HAP-1 (cell line): ENCODE measurements at regions not wholly inside any gene's neighbourhood (a gene's known extent, or its start where the extent isn't known, plus 50 kb on each side); places are given as distances from the start of the nearest gene placed in this dataset.

Source experiments
- DNase-seq, 2 experiments: peaks; one replicate each; pipeline ENCODE4 v3.0.0-alpha.2; 2016 to 2020; ENCODE audit warnings: low spot score in 2 of 2
- H3K27me3 ChIP-seq: fragments of 250-450 bp; sonication (Bioruptor Pico); 2 replicates; pipeline ENCODE4 v1.5.1; 2020; ENCODE audit warnings: low read depth, mild to moderate bottlenecking, moderate library complexity
- H3K36me3 ChIP-seq: fragments of 250-450 bp; sonication (Bioruptor Pico); replicated peaks from 2 replicates; pipeline ENCODE4 v1.5.1; 2020; ENCODE audit warnings: mild to moderate bottlenecking
- H3K4me1 ChIP-seq: fragments of 250-450 bp; sonication (Bioruptor Pico); 2 replicates; pipeline ENCODE4 v1.5.1; 2020; ENCODE audit warnings: mild to moderate bottlenecking
- H3K4me3 ChIP-seq: fragments of 250-450 bp; sonication (Bioruptor Pico); 2 replicates; pipeline ENCODE4 v1.5.1; 2020; ENCODE audit warnings: mild to moderate bottlenecking, moderate library complexity
- H3K9me3 ChIP-seq: fragments of 250-450 bp; sonication (Bioruptor Pico); 2 replicates; pipeline ENCODE4 v1.5.1; 2020; ENCODE audit warnings: mild to moderate bottlenecking, moderate library complexity
- in situ Hi-C: fragments of 300-500 bp; cut with MboI; formaldehyde crosslinking; loops from 3 replicates; pipeline ENCODE4 v1.14.3; 2020; ENCODE audit warnings: low sequenced_read_pairs, inconsistent platforms, mixed read lengths

- Histone ChIP-seq H3K4me1 (no peaks in the 10 kb centered on the region), H3K27me3 (peaks cover 17% of the 10 kb centered on the region), H3K36me3 (no peaks in the 10 kb centered on the region), H3K4me3 (no peak overlapping the region), H3K9me3 (0 out of 2 replicates have a peak, but pooled peaks cover 4% of the 10 kb centered on the region)
- DNase-seq = no peak
- in situ Hi-C loops = no loop called here
These were observed 93.6 kb upstream of the NEO1 start for GRCh38 chr15:72958634-72959033.

- DNase-seq = peak in 1 of 2 experiments; percentile 5
- Histone ChIP-seq H3K36me3 (no peaks in the 10 kb centered on the region), H3K4me3 (no peak overlapping the region), H3K9me3 (no peaks in the 10 kb centered on the region), H3K4me1 (no peaks in the 10 kb centered on the region), H3K27me3 (peaks cover 29% of the 10 kb centered on the region)
- in situ Hi-C loops = no loop called here
These were observed 99.0 kb upstream of the NEO1 start for GRCh38 chr15:72953306-72953705.

- Histone ChIP-seq H3K36me3 (no peaks in the 10 kb centered on the region), H3K9me3 (no peaks in the 10 kb centered on the region; the same call in 1 of the 2 replicates), H3K4me3 (no peak overlapping the region), H3K4me1 (no peaks in the 10 kb centered on the region), H3K27me3 (peaks cover 29% of the 10 kb centered on the region)
- no peak for DNase-seq
- in situ Hi-C loops = no loop called here
These were observed 100.1 kb upstream of the NEO1 start for GRCh38 chr15:72952151-72952550.

GRCh38 chr15:72948662-72949061, 103.6 kb upstream of the NEO1 start:
- in situ Hi-C loops = no loop called here
- H3K4me1 ChIP-seq = no peaks in the 10 kb centered on the region
- no peak for DNase-seq

GRCh38 chr15:72947709-72948108, 104.6 kb upstream of the NEO1 start:
- Histone ChIP-seq H3K36me3 (no peaks in the 10 kb centered on the region), H3K27me3 (peaks cover 24% of the 10 kb centered on the region), H3K4me3 (no peak overlapping the region), H3K9me3 (no peaks in the 10 kb centered on the region; the same call in 1 of the 2 replicates), H3K4me1 (no peaks in the 10 kb centered on the region)
- in situ Hi-C loops = no loop called here
- DNase-seq = no peak

More at GRCh38 chr15:72948662-72949061, 103.6 kb upstream of the NEO1 start:
- Histone ChIP-seq H3K4me3 (no peak overlapping the region), H3K36me3 (no peaks in the 10 kb centered on the region), H3K27me3 (peaks cover 16% of the 10 kb centered on the region), H3K9me3 (no peaks in the 10 kb centered on the region; the same call in 1 of the 2 replicates)

GRCh38 chr15:72944565-72944964, 107.7 kb upstream of the NEO1 start:
- DNase-seq = no peak
- in situ Hi-C loops = no loop called here

GRCh38 chr15:72940229-72940622, 112.0 kb upstream of the NEO1 start:
- H3K4me1 ChIP-seq = no peaks in the 10 kb centered on the region
- no peak overlapping the region for H3K4me3 ChIP-seq
- peaks cover 16% of the 10 kb centered on the region for H3K27me3 ChIP-seq
- in situ Hi-C loops = no loop called here
- H3K36me3 ChIP-seq = no peaks in the 10 kb centered on the region
- H3K9me3 ChIP-seq = no peaks in the 10 kb centered on the region
- no peak for DNase-seq

More at GRCh38 chr15:72944565-72944964, 107.7 kb upstream of the NEO1 start:
- no peaks in the 10 kb centered on the region; the same call in 1 of the 2 replicates for H3K9me3 ChIP-seq
- H3K36me3 ChIP-seq = no peaks in the 10 kb centered on the region
- H3K4me1 ChIP-seq = no peaks in the 10 kb centered on the region
- no peak overlapping the region for H3K4me3 ChIP-seq
- H3K27me3 ChIP-seq = peaks cover 18% of the 10 kb centered on the region

GRCh38 chr15:72939514-72940228, 112.6 kb upstream of the NEO1 start:
- H3K9me3 ChIP-seq = no peaks in the 10 kb centered on the region
- H3K4me3 ChIP-seq = no peak overlapping the region
- peaks cover 16% of the 10 kb centered on the region for H3K27me3 ChIP-seq
- no peaks in the 10 kb centered on the region for H3K4me1 ChIP-seq
- in situ Hi-C loops = loop anchor here (10.0 kb wide), 1 partner anchor 65 kb away; no protein-coding TSS in a partner anchor
- no peak for DNase-seq
- no peaks in the 10 kb centered on the region for H3K36me3 ChIP-seq

GRCh38 chr15:72936691-72937679, 115.3 kb upstream of the NEO1 start:
- Histone ChIP-seq H3K27me3 (peaks cover 14% of the 10 kb centered on the region), H3K4me3 (no peak overlapping the region), H3K36me3 (no peaks in the 10 kb centered on the region), H3K9me3 (no peaks in the 10 kb centered on the region), H3K4me1 (no peaks in the 10 kb centered on the region)
- in situ Hi-C loops = loop anchor here (10.0 kb wide), 1 partner anchor 62 kb away; no protein-coding TSS in a partner anchor
- DNase-seq = peak in 1 of 2 experiments; percentile 7

GRCh38 chr15:72936237-72936636, 116.0 kb upstream of the NEO1 start:
- Histone ChIP-seq H3K4me3 (no peak overlapping the region), H3K9me3 (no peaks in the 10 kb centered on the region), H3K36me3 (no peaks in the 10 kb centered on the region), H3K4me1 (no peaks in the 10 kb centered on the region), H3K27me3 (peaks cover 14% of the 10 kb centered on the region)
- in situ Hi-C loops = loop anchor here (10.0 kb wide), 1 partner anchor 61 kb away; no protein-coding TSS in a partner anchor
- no peak for DNase-seq

- Histone ChIP-seq H3K9me3 (no peaks in the 10 kb centered on the region), H3K36me3 (no peaks in the 10 kb centered on the region), H3K4me1 (no peaks in the 10 kb centered on the region), H3K27me3 (peaks cover 11% of the 10 kb centered on the region), H3K4me3 (no peak overlapping the region)
- no peak for DNase-seq
- in situ Hi-C loops = loop anchor here (10.0 kb wide), 1 partner anchor 61 kb away; no protein-coding TSS in a partner anchor
These were observed 116.7 kb upstream of the NEO1 start for GRCh38 chr15:72935521-72935920.

- no peak for DNase-seq
- Histone ChIP-seq H3K27me3 (peaks cover 14% of the 10 kb centered on the region), H3K4me3 (no peak overlapping the region), H3K36me3 (no peaks in the 10 kb centered on the region), H3K9me3 (no peaks in the 10 kb centered on the region), H3K4me1 (no peaks in the 10 kb centered on the region)
- in situ Hi-C loops = loop anchor here (10.0 kb wide), 1 partner anchor 60 kb away; no protein-coding TSS in a partner anchor
These were observed 117.3 kb upstream of the NEO1 start for GRCh38 chr15:72934921-72935320.

GRCh38 chr15:72933976-72934375, 118.3 kb upstream of the NEO1 start:
- in situ Hi-C loops = loop anchor here (10.0 kb wide), 1 partner anchor 59 kb away; no protein-coding TSS in a partner anchor
- no peak for DNase-seq
- H3K4me1 ChIP-seq = no peaks in the 10 kb centered on the region

More at GRCh38 chr15:72933976-72934375, 118.3 kb upstream of the NEO1 start:
- Histone ChIP-seq H3K27me3 (peaks cover 20% of the 10 kb centered on the region), H3K36me3 (no peaks in the 10 kb centered on the region), H3K4me3 (no peak overlapping the region), H3K9me3 (no peaks in the 10 kb centered on the region)
